Osteoblast (primary cell): ENCODE measurements at regions not wholly inside any gene's neighbourhood (a gene's known extent, or its start where the extent isn't known, plus 50 kb on each side); places are given as distances from the start of the nearest gene placed in this dataset.
A peak's percentile ranks its signal among the peaks of the same experiment; 100 is the strongest.

Experiments used
- DNase-seq: peaks from one replicate; pipeline ENCODE4 v3.0.0; 2011; ENCODE audit warnings: low spot score, mixed read lengths; ENCODE audit not compliant: insufficient read length; ENCODE audit errors: missing footprints
- H2AFZ ChIP-seq: 2 replicates; pipeline ENCODE4 v1.6.0; 2011; ENCODE audit warnings: mild to moderate bottlenecking, low read length
- H3K27ac ChIP-seq: 2 replicates; pipeline ENCODE4 v1.5.1; 2011; ENCODE audit warnings: mild to moderate bottlenecking, low read depth, low read length, moderate library complexity
- H3K27me3 ChIP-seq: 2 replicates; pipeline ENCODE4 v1.6.0; 2012; ENCODE audit warnings: mild to moderate bottlenecking, control low read depth, inconsistent platforms, low read length, moderate library complexity; ENCODE audit not compliant: insufficient read depth
- H3K36me3 ChIP-seq: 2 replicates; pipeline ENCODE4 v1.5.1; 2011; ENCODE audit warnings: mild to moderate bottlenecking, low read length, control low read depth, moderate library complexity; ENCODE audit not compliant: insufficient read depth
- H3K4me1 ChIP-seq: 2 replicates; pipeline ENCODE4 v1.5.1; 2011; ENCODE audit warnings: mild to moderate bottlenecking, low read length, control low read depth, moderate library complexity; ENCODE audit not compliant: insufficient read depth
- H3K4me2 ChIP-seq: 2 replicates; pipeline ENCODE4 v1.6.0; 2011; ENCODE audit warnings: mild to moderate bottlenecking, low read length; ENCODE audit not compliant: insufficient read depth
- H3K4me3 ChIP-seq: fragments of 200-600 bp; sonication (generic); 3 replicates; pipeline ENCODE4 v1.5.1; 2012; ENCODE audit warnings: mild to moderate bottlenecking, low read length, inconsistent platforms; ENCODE audit not compliant: insufficient read depth
- H3K79me2 ChIP-seq: 2 replicates; pipeline ENCODE4 v1.6.0; 2012; ENCODE audit warnings: mild to moderate bottlenecking, low read length, control low read depth, inconsistent platforms; ENCODE audit not compliant: insufficient read depth
- H3K9me3 ChIP-seq: 2 replicates; pipeline ENCODE4 v1.5.1; 2011; ENCODE audit warnings: low read depth, low read length, control low read depth
- H4K20me1 ChIP-seq: 2 replicates; pipeline ENCODE4 v1.6.0; 2012; ENCODE audit warnings: mild to moderate bottlenecking, low read length, control low read depth; ENCODE audit not compliant: insufficient read depth
- TF ChIP-seq, protein P1 (sequence below): IDR thresholded peaks from 2 replicates; pipeline ENCODE4 v1.5.1; 2011; ENCODE audit warnings: mild to moderate bottlenecking, low read depth, low read length, moderate library complexity; ENCODE audit errors: extremely low read depth

DNA sequence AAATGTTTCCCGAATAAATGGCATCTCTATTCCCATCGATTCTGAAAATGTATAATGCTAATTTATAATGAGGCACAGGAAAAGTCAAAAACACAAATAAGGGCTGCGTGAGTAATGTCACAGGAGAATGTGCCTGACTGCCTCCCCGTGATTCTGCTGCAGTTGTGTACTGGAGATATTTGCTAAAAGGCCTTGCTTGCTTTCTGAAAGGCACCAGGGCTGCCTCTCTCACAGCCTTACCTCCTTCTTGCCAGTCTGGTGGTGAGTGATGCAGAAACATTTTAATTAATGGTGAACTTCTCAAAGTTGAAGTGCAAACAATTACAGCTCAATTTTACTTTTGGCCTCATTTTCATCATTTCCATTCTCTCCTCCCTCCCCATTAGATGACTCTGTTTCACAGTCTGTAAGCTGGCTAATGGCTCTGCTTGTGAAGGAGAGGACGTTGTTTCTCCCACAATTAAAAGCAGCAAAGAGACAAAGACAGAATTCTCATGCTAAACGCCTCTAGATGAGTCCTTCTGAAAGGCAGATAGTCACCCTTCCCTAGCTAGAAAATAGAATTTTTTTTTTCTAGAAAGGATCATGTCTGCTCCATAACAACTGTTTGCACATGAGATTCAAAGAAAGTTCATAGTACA lies 377.6 kb downstream of the MDFIC start:
- Histone ChIP-seq H3K79me2 (no peaks in the 10 kb centered on the region), H3K9me3 (no peaks in the 10 kb centered on the region), H2AFZ (peak overlapping the region; percentile 45), H3K4me1 (peaks cover 9% of the 10 kb centered on the region), H3K27ac (no peak overlapping the region), H3K4me2 (no peak overlapping the region), H4K20me1 (no peaks in the 10 kb centered on the region), H3K36me3 (no peaks in the 10 kb centered on the region), H3K4me3 (no peak overlapping the region), H3K27me3 (no peaks in the 10 kb centered on the region)
- DNase-seq = no peak
- TF ChIP-seq, protein P1, sequence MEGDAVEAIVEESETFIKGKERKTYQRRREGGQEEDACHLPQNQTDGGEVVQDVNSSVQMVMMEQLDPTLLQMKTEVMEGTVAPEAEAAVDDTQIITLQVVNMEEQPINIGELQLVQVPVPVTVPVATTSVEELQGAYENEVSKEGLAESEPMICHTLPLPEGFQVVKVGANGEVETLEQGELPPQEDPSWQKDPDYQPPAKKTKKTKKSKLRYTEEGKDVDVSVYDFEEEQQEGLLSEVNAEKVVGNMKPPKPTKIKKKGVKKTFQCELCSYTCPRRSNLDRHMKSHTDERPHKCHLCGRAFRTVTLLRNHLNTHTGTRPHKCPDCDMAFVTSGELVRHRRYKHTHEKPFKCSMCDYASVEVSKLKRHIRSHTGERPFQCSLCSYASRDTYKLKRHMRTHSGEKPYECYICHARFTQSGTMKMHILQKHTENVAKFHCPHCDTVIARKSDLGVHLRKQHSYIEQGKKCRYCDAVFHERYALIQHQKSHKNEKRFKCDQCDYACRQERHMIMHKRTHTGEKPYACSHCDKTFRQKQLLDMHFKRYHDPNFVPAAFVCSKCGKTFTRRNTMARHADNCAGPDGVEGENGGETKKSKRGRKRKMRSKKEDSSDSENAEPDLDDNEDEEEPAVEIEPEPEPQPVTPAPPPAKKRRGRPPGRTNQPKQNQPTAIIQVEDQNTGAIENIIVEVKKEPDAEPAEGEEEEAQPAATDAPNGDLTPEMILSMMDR = no peak

DNA sequence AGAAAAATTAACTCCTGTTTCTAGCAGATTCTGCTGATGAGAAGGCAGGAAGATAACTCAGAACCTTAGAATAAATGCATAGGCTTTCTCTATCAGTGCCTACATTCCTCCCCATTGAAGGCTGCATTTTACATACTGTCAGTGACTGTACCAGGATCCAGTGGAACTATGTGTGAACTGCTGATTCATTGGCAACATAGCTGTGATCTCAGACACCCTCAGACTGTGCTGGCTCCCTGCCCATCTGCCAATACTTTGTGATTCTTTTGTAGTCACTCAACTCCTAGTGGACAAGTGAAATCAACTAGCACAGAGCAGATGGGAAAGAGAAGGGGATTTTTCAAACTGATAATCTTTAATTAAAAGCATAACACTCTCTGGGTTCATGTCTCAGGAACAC lies 375.8 kb downstream of the MDFIC start:
- H3K36me3 ChIP-seq = no peaks in the 10 kb centered on the region
- TF ChIP-seq, protein P1 = no peak
- H3K4me1 ChIP-seq = peaks cover 16% of the 10 kb centered on the region
- H2AFZ ChIP-seq = no peak overlapping the region
- no peak overlapping the region for H3K4me2 ChIP-seq
- H3K27me3 ChIP-seq = no peaks in the 10 kb centered on the region
- H3K27ac ChIP-seq = no peak overlapping the region
- no peaks in the 10 kb centered on the region for H3K9me3 ChIP-seq
- no peak overlapping the region for H3K4me3 ChIP-seq
- DNase-seq = peak; percentile 94
- H4K20me1 ChIP-seq = no peaks in the 10 kb centered on the region
- H3K79me2 ChIP-seq = no peaks in the 10 kb centered on the region

DNA sequence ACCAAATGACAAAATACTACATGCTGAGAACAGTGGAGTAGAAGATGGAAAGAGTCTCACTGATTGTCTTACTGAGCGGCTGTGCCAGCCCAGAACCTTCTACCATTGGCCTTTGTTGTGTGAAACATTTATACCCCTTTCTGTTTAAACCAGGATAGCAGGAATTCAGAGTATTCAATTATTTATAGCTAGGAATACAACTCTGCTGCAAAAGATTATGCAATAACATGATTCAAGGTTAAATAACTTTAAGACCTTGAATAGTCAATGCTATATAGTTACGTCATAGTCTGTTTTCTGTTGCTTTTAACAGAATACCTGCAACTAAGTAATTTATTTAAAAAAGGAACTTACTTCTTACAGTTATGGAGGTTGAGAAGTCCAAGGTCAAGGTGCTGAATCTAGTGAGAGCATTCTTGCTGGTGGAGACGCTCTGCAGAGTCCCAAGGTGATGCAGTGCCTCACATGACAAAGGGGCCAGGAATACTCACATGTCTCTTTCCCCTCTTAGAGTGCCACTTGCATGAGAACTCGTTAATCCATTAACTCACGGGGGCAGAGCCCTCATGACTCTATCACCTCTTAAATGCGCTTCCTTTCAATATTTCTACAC lies 371.8 kb downstream of the MDFIC start:
- no peak overlapping the region for H3K4me2 ChIP-seq
- H3K9me3 ChIP-seq = no peaks in the 10 kb centered on the region
- H3K36me3 ChIP-seq = no peaks in the 10 kb centered on the region
- no peaks in the 10 kb centered on the region for H3K27me3 ChIP-seq
- no peaks in the 10 kb centered on the region for H4K20me1 ChIP-seq
- H3K27ac ChIP-seq = no peak overlapping the region
- no peaks in the 10 kb centered on the region for H3K79me2 ChIP-seq
- TF ChIP-seq, protein P1 = no peak
- no peak overlapping the region for H2AFZ ChIP-seq
- H3K4me3 ChIP-seq = no peak overlapping the region
- no peak for DNase-seq
- H3K4me1 ChIP-seq = peaks cover 16% of the 10 kb centered on the region

DNA sequence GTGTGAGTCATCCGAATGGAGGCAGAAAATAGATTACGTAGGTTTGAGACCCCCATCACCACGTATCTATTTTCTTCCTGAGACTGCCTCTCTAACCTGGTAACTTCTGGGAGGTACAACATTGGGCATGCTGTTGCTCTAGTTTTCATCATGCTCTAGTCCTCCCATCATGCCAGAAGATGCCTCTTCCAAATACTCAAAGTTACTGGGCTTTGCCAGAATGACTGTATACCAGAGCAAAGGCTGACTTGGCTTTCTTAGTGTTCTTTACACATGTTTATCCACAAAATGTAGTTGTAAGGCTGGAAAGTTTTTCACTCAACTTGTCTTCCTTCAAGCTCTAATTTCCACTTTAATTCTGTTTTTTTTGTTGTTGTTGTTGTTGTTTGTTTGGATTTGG lies 370.5 kb downstream of the MDFIC start:
- no peaks in the 10 kb centered on the region for H3K36me3 ChIP-seq
- H3K4me1 ChIP-seq = peaks cover 12% of the 10 kb centered on the region
- no peak overlapping the region for H3K4me3 ChIP-seq
- H3K9me3 ChIP-seq = no peaks in the 10 kb centered on the region
- TF ChIP-seq, protein P1 = no peak
- H2AFZ ChIP-seq = no peak overlapping the region
- DNase-seq = no peak
- H3K79me2 ChIP-seq = no peaks in the 10 kb centered on the region
- no peak overlapping the region for H3K27ac ChIP-seq
- no peaks in the 10 kb centered on the region for H4K20me1 ChIP-seq
- H3K27me3 ChIP-seq = no peaks in the 10 kb centered on the region
- no peak overlapping the region for H3K4me2 ChIP-seq
